H9 (cell line): ENCODE measurements at regions not wholly inside any gene's neighbourhood (a gene's known extent, or its start where the extent isn't known, plus 50 kb on each side); places are given as distances from the start of the nearest gene placed in this dataset.

Source experiments
- DNase-seq: peaks from one replicate; pipeline ENCODE4 v3.0.0-alpha.2; 2017
- H2AFZ ChIP-seq: one replicate; pipeline ENCODE4 v1.6.1; 2013; ENCODE audit warnings: mild to moderate bottlenecking, low read length, control low read depth, moderate library complexity
- H2AK5ac ChIP-seq: 2 replicates; pipeline ENCODE4 v1.6.1; 2013; ENCODE audit warnings: low read length, control low read depth, mixed read lengths; ENCODE audit not compliant: insufficient read length
- H2BK120ac ChIP-seq: one replicate; pipeline ENCODE4 v1.6.1; 2013; ENCODE audit warnings: low read depth, mild to moderate bottlenecking, low read length, control low read depth, inconsistent platforms; ENCODE audit not compliant: poor library complexity, severe bottlenecking
- H2BK12ac ChIP-seq: 2 replicates; pipeline ENCODE4 v1.6.1; 2013; ENCODE audit warnings: low read length, control low read depth, mixed read lengths, low read depth; ENCODE audit not compliant: insufficient read length
- H2BK15ac ChIP-seq: 2 replicates; pipeline ENCODE4 v1.6.1; 2013; ENCODE audit warnings: low read depth, low read length, control low read depth
- H2BK20ac ChIP-seq: one replicate; pipeline ENCODE4 v1.6.1; 2013; ENCODE audit warnings: low read depth, mild to moderate bottlenecking, low read length, control low read depth, inconsistent platforms; ENCODE audit not compliant: poor library complexity, severe bottlenecking
- H2BK5ac ChIP-seq: 2 replicates; pipeline ENCODE4 v1.6.1; 2013; ENCODE audit warnings: low read length, control low read depth, mixed read lengths; ENCODE audit not compliant: insufficient read length
- H3K14ac ChIP-seq: 2 replicates; pipeline ENCODE4 v1.6.1; 2013; ENCODE audit warnings: low read length, control low read depth; ENCODE audit not compliant: insufficient read depth
- H3K18ac ChIP-seq: 2 replicates; pipeline ENCODE4 v1.6.1; 2013; ENCODE audit warnings: low read depth, mild to moderate bottlenecking, mixed read lengths, low read length, control low read depth; ENCODE audit not compliant: insufficient read length
- H3K23ac ChIP-seq: 2 replicates; pipeline ENCODE4 v1.6.1; 2013; ENCODE audit warnings: low read length, control low read depth, mixed read lengths, low read depth; ENCODE audit not compliant: insufficient read length
- H3K23me2 ChIP-seq: 2 replicates; pipeline ENCODE4 v1.6.1; 2013; ENCODE audit warnings: low read depth, mild to moderate bottlenecking, mixed read lengths, low read length, control low read depth; ENCODE audit not compliant: insufficient read length, poor library complexity, severe bottlenecking
- H3K27ac ChIP-seq: 2 replicates; pipeline ENCODE4 v1.5.1; 2013; ENCODE audit warnings: low read length, control low read depth, mixed read lengths, low read depth; ENCODE audit not compliant: insufficient read length
- H3K27me3 ChIP-seq: 2 replicates; pipeline ENCODE4 v1.6.1; 2013; ENCODE audit warnings: low read length, control low read depth, inconsistent platforms; ENCODE audit not compliant: insufficient read depth
- H3K4ac ChIP-seq: 2 replicates; pipeline ENCODE4 v1.6.1; 2013; ENCODE audit warnings: low read depth, mild to moderate bottlenecking, control low read depth, inconsistent platforms, low read length, moderate library complexity
- H3K4me1 ChIP-seq: 2 replicates; pipeline ENCODE4 v1.6.1; 2013; ENCODE audit warnings: low read length, control low read depth, inconsistent platforms; ENCODE audit not compliant: insufficient read depth
- H3K4me2 ChIP-seq: 2 replicates; pipeline ENCODE4 v1.6.1; 2013; ENCODE audit warnings: low read length, control low read depth, mixed read lengths; ENCODE audit not compliant: insufficient read length, insufficient read depth
- H3K56ac ChIP-seq: 2 replicates; pipeline ENCODE4 v1.6.1; 2013; ENCODE audit warnings: low read depth, mild to moderate bottlenecking, mixed read lengths, low read length, control low read depth; ENCODE audit not compliant: insufficient read length
- H3K79me1 ChIP-seq: 2 replicates; pipeline ENCODE4 v1.6.1; 2013; ENCODE audit warnings: low read depth, mild to moderate bottlenecking, moderate library complexity, low read length, control low read depth, inconsistent platforms; ENCODE audit not compliant: insufficient read depth, poor library complexity, severe bottlenecking
- H3K79me2 ChIP-seq: 2 replicates; pipeline ENCODE4 v1.6.1; 2013; ENCODE audit warnings: low read length, control low read depth, inconsistent platforms; ENCODE audit not compliant: insufficient read depth
- H3K9ac ChIP-seq: 2 replicates; pipeline ENCODE4 v1.6.1; 2013; ENCODE audit warnings: low read length, control low read depth, mixed read lengths; ENCODE audit not compliant: insufficient read length; ENCODE audit errors: extremely low read depth
- H3K9me3 ChIP-seq: one replicate; pipeline ENCODE4 v1.6.1; 2013; ENCODE audit warnings: low read depth, low read length, inconsistent platforms; ENCODE audit not compliant: control insufficient read depth
- H3T11ph ChIP-seq: one replicate; pipeline ENCODE4 v1.6.1; 2013; ENCODE audit warnings: mild to moderate bottlenecking, low read length, control low read depth, inconsistent platforms
- H4K20me1 ChIP-seq: one replicate; pipeline ENCODE4 v1.6.1; 2013; ENCODE audit not compliant: control insufficient read depth, insufficient read length, insufficient read depth
- H4K5ac ChIP-seq: 2 replicates; pipeline ENCODE4 v1.6.1; 2013; ENCODE audit warnings: low read depth, mild to moderate bottlenecking, mixed read lengths, low read length, control low read depth; ENCODE audit not compliant: insufficient read length
- H4K8ac ChIP-seq: replicated peaks from 2 replicates; pipeline ENCODE4 v1.6.1; 2013; ENCODE audit warnings: low read length, control low read depth, mixed read lengths, low read depth; ENCODE audit not compliant: insufficient read length
- H4K91ac ChIP-seq: 2 replicates; pipeline ENCODE4 v1.6.1; 2013; ENCODE audit warnings: low read depth, mild to moderate bottlenecking, moderate library complexity, mixed read lengths, low read length, control low read depth; ENCODE audit not compliant: insufficient read length
- H3K27ac Mint-ChIP-seq, 3 experiments: 2 replicates in 2 of 3; 3 replicates in 1 of 3; pipeline ENCODE4 v1.8.0; 2020 to 2021; ENCODE audit warnings: mixed read lengths in 3 of 3, mild to moderate bottlenecking in 1 of 3, moderate library complexity in 1 of 3
- H3K27me3 Mint-ChIP-seq: 2 replicates; pipeline ENCODE4 v1.8.0; 2021; ENCODE audit warnings: low read depth, mild to moderate bottlenecking, moderate library complexity, mixed read lengths
- H3K36me3 Mint-ChIP-seq, 3 experiments: 2 replicates in 2 of 3; 3 replicates in 1 of 3; pipeline ENCODE4 v1.8.0; 2020 to 2021; ENCODE audit warnings: low read depth in 3 of 3, mixed read lengths in 3 of 3; ENCODE audit not compliant: insufficient read depth in 1 of 3
- H3K4me1 Mint-ChIP-seq, 2 experiments: 2 replicates each; pipeline ENCODE4 v1.8.0; 2020; ENCODE audit warnings: mixed read lengths in 2 of 2
- H3K4me3 Mint-ChIP-seq, 2 experiments: 2 replicates in 1 of 2; 3 replicates in 1 of 2; pipeline ENCODE4 v1.8.0; 2020 to 2021; ENCODE audit warnings: mild to moderate bottlenecking in 2 of 2, mixed read lengths in 2 of 2, moderate library complexity in 1 of 2
- H3K9me3 Mint-ChIP-seq, 2 experiments: 2 replicates in 1 of 2; 3 replicates in 1 of 2; pipeline ENCODE4 v1.8.0; 2020; ENCODE audit warnings: mild to moderate bottlenecking in 2 of 2, mixed read lengths in 2 of 2, moderate library complexity in 1 of 2
- CTCF ChIP-seq: fragments of 200-600 bp; sonication (generic); conservative IDR thresholded peaks from 3 replicates; pipeline ENCODE4 v1.8.0; 2021; ENCODE audit warnings: antibody characterized with exemption, mild to moderate bottlenecking
- WGBS: extraction: QIAGEN DNeasy Blood & Tissue Kit; methylation state at CpG from one replicate; pipeline ENCODE4 v1.1.7; 2013; ENCODE audit warnings: missing lambda C conversion rate, low lambda C conversion rate, mixed read lengths; ENCODE audit not compliant: insufficient read length; ENCODE audit errors: extremely low coverage; 5-methylcytosine and 5-hydroxymethylcytosine counted together

GRCh38 chr19:32029235-32029634 is 316.2 kb upstream of the ZNF507 start:
- Mint-ChIP-seq H3K36me3 (peaks cover 0 to 2% (median 0%) of the 10 kb centered on the region in 3 experiments; a peak in 1 of 7 replicates), H3K9me3 (no peaks in the 10 kb centered on the region), H3K27me3 (peaks cover 1% of the 10 kb centered on the region), H3K4me3 (no peak overlapping the region), H3K27ac (no peak overlapping the region), H3K4me1 (peaks cover 4 to 5% of the 10 kb centered on the region in 2 experiments; a peak in 2 of 4 replicates)
- H3K9me3 ChIP-seq = no peaks in the 10 kb centered on the region
- no peaks in the 10 kb centered on the region for H4K20me1 ChIP-seq
- H3K56ac ChIP-seq = no peak overlapping the region
- no peak overlapping the region for H4K91ac ChIP-seq
- H3K27me3 ChIP-seq = no peaks in the 10 kb centered on the region
- H3K14ac ChIP-seq = no peak overlapping the region
- no peak overlapping the region for H2BK20ac ChIP-seq
- no peak overlapping the region for H3K18ac ChIP-seq
- H3K79me1 ChIP-seq = no peaks in the 10 kb centered on the region
- DNase-seq = no peak
- H4K5ac ChIP-seq = no peak overlapping the region
- no peak overlapping the region for H2BK15ac ChIP-seq
- H3K23ac ChIP-seq = no peak overlapping the region
- no peak overlapping the region for H4K8ac ChIP-seq
- no peak overlapping the region for H3T11ph ChIP-seq
- no CpG with 5 or more reads among the region's 6 CpGs for WGBS
- no peak overlapping the region for H3K4me2 ChIP-seq
- TF ChIP-seq CTCF = no peak
- no peak overlapping the region for H2BK120ac ChIP-seq
- no peak overlapping the region for H2BK5ac ChIP-seq
- no peak overlapping the region for H2AFZ ChIP-seq
- no peaks in the 10 kb centered on the region for H3K23me2 ChIP-seq
- no peaks in the 10 kb centered on the region for H3K79me2 ChIP-seq
- no peak overlapping the region for H3K4ac ChIP-seq
- no peak overlapping the region for H2BK12ac ChIP-seq
- no peak overlapping the region for H2AK5ac ChIP-seq
- H3K4me1 ChIP-seq = no peaks in the 10 kb centered on the region
- H3K27ac ChIP-seq = no peak overlapping the region
- no peak overlapping the region for H3K9ac ChIP-seq
